Fibroblast of lung (primary cell): ENCODE measurements at regions not wholly inside any gene's neighbourhood (a gene's known extent, or its start where the extent isn't known, plus 50 kb on each side); places are given as distances from the start of the nearest gene placed in this dataset.

ENCODE experiments used
- DNase-seq, 2 donors: peaks; one replicate each; pipeline versions ENCODE4 v3.0.0 to v3.0.0-alpha.2; 2010; ENCODE audit warnings: low read depth in 2 of 2
- H2AFZ ChIP-seq: 2 replicates; pipeline ENCODE4 v1.5.1; 2012; ENCODE audit warnings: low read length, control low read depth, inconsistent platforms
- H3K27ac ChIP-seq: 2 replicates; pipeline ENCODE4 v1.5.1; 2011; ENCODE audit warnings: low read length, control low read depth; ENCODE audit not compliant: insufficient read depth
- H3K27me3 ChIP-seq: 2 replicates; pipeline ENCODE4 v1.5.1; 2011; ENCODE audit warnings: mild to moderate bottlenecking, low read length; ENCODE audit not compliant: control insufficient read depth, insufficient read depth
- H3K36me3 ChIP-seq: 2 replicates; pipeline ENCODE4 v1.5.1; 2011; ENCODE audit warnings: low read length; ENCODE audit not compliant: control insufficient read depth, insufficient read depth
- H3K4me1 ChIP-seq: 2 replicates; pipeline ENCODE4 v1.5.1; 2011; ENCODE audit warnings: low read length; ENCODE audit not compliant: control insufficient read depth, insufficient read depth; ENCODE audit errors: extremely low read depth
- H3K4me2 ChIP-seq: 2 replicates; pipeline ENCODE4 v1.5.1; 2011; ENCODE audit warnings: low read length, control low read depth; ENCODE audit not compliant: insufficient read depth; ENCODE audit errors: extremely low read depth
- H3K4me3 ChIP-seq, 4 experiments: fragments of 200-600 bp in 1 of 4; sonication (generic) in 1 of 4; replicated peaks in 1 of 4; 2 replicates each; pipeline ENCODE4 v1.5.1; 2011 to 2016; ENCODE audit warnings: low read length in 4 of 4, low read depth in 3 of 4, mild to moderate bottlenecking in 3 of 4, control low read depth in 2 of 4, inconsistent platforms in 1 of 4, mixed read lengths in 1 of 4; ENCODE audit not compliant: insufficient read depth in 1 of 4; ENCODE audit errors: control extremely low read depth in 1 of 4
- H3K79me2 ChIP-seq: 2 replicates; pipeline ENCODE4 v1.5.1; 2012; ENCODE audit warnings: mild to moderate bottlenecking, low read length, inconsistent platforms; ENCODE audit not compliant: control insufficient read depth, insufficient read depth
- H3K9ac ChIP-seq: 2 replicates; pipeline ENCODE4 v1.5.1; 2011; ENCODE audit warnings: mild to moderate bottlenecking, low read length, control low read depth; ENCODE audit not compliant: insufficient read depth
- H3K9me3 ChIP-seq: 2 replicates; pipeline ENCODE4 v1.5.1; 2012; ENCODE audit warnings: low read depth, low read length; ENCODE audit not compliant: control insufficient read depth, insufficient read depth
- H4K20me1 ChIP-seq: 2 replicates; pipeline ENCODE4 v1.5.1; 2011; ENCODE audit warnings: low read length; ENCODE audit not compliant: control insufficient read depth, insufficient read depth; ENCODE audit errors: extremely low read depth
- CTCF ChIP-seq, 2 donors: IDR thresholded peaks in 1 of 2; conservative IDR thresholded peaks in 1 of 2; 1 replicate in 1 of 2; 2 replicates in 1 of 2; pipeline ENCODE4 v1.5.1; 2011 to 2012; ENCODE audit warnings: low read length in 2 of 2, control low read depth in 1 of 2, inconsistent platforms in 1 of 2, low read depth in 1 of 2, mild to moderate bottlenecking in 1 of 2
- EZH2 ChIP-seq: IDR thresholded peaks from 2 replicates; pipeline ENCODE4 v1.5.1; 2012; ENCODE audit warnings: low read length, control low read depth, mild to moderate bottlenecking; ENCODE audit errors: missing control alignments

- no peak overlapping the region for H3K9ac ChIP-seq
- no peak overlapping the region for H3K4me3 ChIP-seq
- no peaks in the 10 kb centered on the region for H3K9me3 ChIP-seq
- H3K4me2 ChIP-seq, result no peak overlapping the region
- H3K36me3 ChIP-seq, result no peaks in the 10 kb centered on the region
- no peaks in the 10 kb centered on the region for H3K27me3 ChIP-seq
- H4K20me1 ChIP-seq, result no peaks in the 10 kb centered on the region
- TF ChIP-seq CTCF (conservative IDR thresholded peaks at IDR 0.05 in 1 of 2, IDR thresholded peaks at IDR 0.05 in 1 of 2; ENCODE audit: low read depth in 1 of 2, low read length in 2 of 2) (no peak), EZH2 (no peak)
- no peak overlapping the region for H3K27ac ChIP-seq
- no peaks in the 10 kb centered on the region for H3K4me1 ChIP-seq
- DNase-seq, result no peak
- H3K79me2 ChIP-seq, result no peaks in the 10 kb centered on the region
- no peak overlapping the region for H2AFZ ChIP-seq
These were observed 111.3 kb downstream of the SALL1 start for GRCh38 chr16:51039638-51040331.

GRCh38 chr16:51035711-51036110 lies 115.4 kb downstream of the SALL1 start:
- Histone ChIP-seq H3K27me3 (no peaks in the 10 kb centered on the region), H3K9me3 (no peaks in the 10 kb centered on the region), H3K36me3 (no peaks in the 10 kb centered on the region), H3K27ac (no peak overlapping the region), H2AFZ (no peak overlapping the region), H3K4me1 (no peaks in the 10 kb centered on the region), H3K79me2 (no peaks in the 10 kb centered on the region), H3K4me3 (no peak overlapping the region), H4K20me1 (no peaks in the 10 kb centered on the region), H3K9ac (no peak overlapping the region), H3K4me2 (no peak overlapping the region)
- no peak for DNase-seq
- TF ChIP-seq EZH2, result no peak
- TF ChIP-seq CTCF (conservative IDR thresholded peaks at IDR 0.05 in 1 of 2, IDR thresholded peaks at IDR 0.05 in 1 of 2; ENCODE audit: low read depth in 1 of 2, low read length in 2 of 2), result no peak

GRCh38 chr16:51035110-51035498 lies 116.0 kb downstream of the SALL1 start:
- Histone ChIP-seq H3K4me2 (no peak overlapping the region), H2AFZ (no peak overlapping the region), H3K9me3 (no peaks in the 10 kb centered on the region), H3K27ac (no peak overlapping the region), H3K79me2 (no peaks in the 10 kb centered on the region), H4K20me1 (no peaks in the 10 kb centered on the region), H3K36me3 (no peaks in the 10 kb centered on the region), H3K27me3 (no peaks in the 10 kb centered on the region), H3K9ac (no peak overlapping the region), H3K4me3 (no peak overlapping the region), H3K4me1 (no peaks in the 10 kb centered on the region)
- DNase-seq, result peak in 1 of 2 donors; percentile 9
- no peak for TF ChIP-seq EZH2
- no peak for TF ChIP-seq CTCF (conservative IDR thresholded peaks at IDR 0.05 in 1 of 2, IDR thresholded peaks at IDR 0.05 in 1 of 2; ENCODE audit: low read depth in 1 of 2, low read length in 2 of 2)
